A673 (cell line): ENCODE measurements at regions not wholly inside any gene's neighbourhood (a gene's known extent, or its start where the extent isn't known, plus 50 kb on each side); places are given as distances from the start of the nearest gene placed in this dataset.
"Not testable (repeated sequence)": the region's sequence is repeated elsewhere in the genome, so short reads cannot be mapped to it uniquely, and the experiment has no call there.

Experiments used
- BruUV-seq: library from RNA; stranded (reverse); fragments of 400-500 nt; replicated peaks from 2 replicates; lab custom pipeline; 2021; lab: Mats Ljungman, UMichigan
- CTCF ChIA-PET: fragments of 300-600 bp; sonication (Branson Sonifier 250); formaldehyde crosslinking; loops from one replicate; lab custom pipeline; 2022; ENCODE audit warnings: antibody characterized with exemption; lab: Charles Lee
- POLR2A ChIA-PET: fragments of 300-600 bp; sonication (Branson Sonifier 250); formaldehyde crosslinking; loops from one replicate; lab custom pipeline; 2022; ENCODE audit warnings: antibody characterized with exemption; ENCODE audit not compliant: low non-redundant PET; lab: Charles Lee
- DNase-seq: peaks from one replicate; pipeline ENCODE4 v3.0.0-alpha.2; 2015; ENCODE audit warnings: low spot score
- H3K27ac ChIP-seq: fragments of 200-600 bp; sonication (generic); 2 replicates; pipeline ENCODE4 v1.5.1; 2016; ENCODE audit warnings: mixed run types, low read depth, mild to moderate bottlenecking, mixed read lengths, antibody characterized with exemption, low read length; ENCODE audit not compliant: poor library complexity, severe bottlenecking
- H3K27me3 ChIP-seq: fragments of 200-600 bp; sonication (generic); replicated peaks from 2 replicates; pipeline ENCODE4 v1.6.1; 2017; ENCODE audit warnings: mixed run types, low read depth, mild to moderate bottlenecking, mixed read lengths, antibody characterized with exemption, low read length; ENCODE audit not compliant: insufficient read depth, poor library complexity
- H3K36me3 ChIP-seq: fragments of 200-600 bp; sonication (generic); 2 replicates; pipeline ENCODE4 v1.6.1; 2016; ENCODE audit warnings: mixed run types, mild to moderate bottlenecking, mixed read lengths, antibody characterized with exemption, low read length; ENCODE audit not compliant: insufficient read depth, poor library complexity, severe bottlenecking
- H3K4me1 ChIP-seq: fragments of 200-600 bp; sonication (generic); 2 replicates; pipeline ENCODE4 v1.6.1; 2017; ENCODE audit warnings: mixed run types, mild to moderate bottlenecking, mixed read lengths, antibody characterized with exemption, low read length; ENCODE audit not compliant: insufficient read depth, poor library complexity, severe bottlenecking
- H3K4me3 ChIP-seq: fragments of 200-600 bp; sonication (generic); 2 replicates; pipeline ENCODE4 v1.5.1; 2016; ENCODE audit warnings: low read depth, mixed run types, mild to moderate bottlenecking, mixed read lengths, low read length; ENCODE audit not compliant: poor library complexity, severe bottlenecking
- H3K9me3 ChIP-seq: fragments of 200-600 bp; sonication (generic); 2 replicates; pipeline ENCODE4 v1.6.1; 2016; ENCODE audit warnings: mixed run types, low read depth, mild to moderate bottlenecking, mixed read lengths, antibody characterized with exemption, low read length; ENCODE audit not compliant: poor library complexity, severe bottlenecking
- CTCF ChIP-seq: fragments of 300-800, 200-600 bp; sonication (generic); conservative IDR thresholded peaks from 2 replicates; pipeline ENCODE4 v1.5.1; 2017; ENCODE audit warnings: low read depth, mild to moderate bottlenecking, antibody characterized with exemption, low read length, moderate library complexity, mixed read lengths
- EZH2 ChIP-seq: fragments of 200-600 bp; sonication (generic); IDR thresholded peaks from 2 replicates; pipeline ENCODE4 v1.6.1; 2017; ENCODE audit warnings: borderline replicate concordance, low read depth, mild to moderate bottlenecking, mixed read lengths, antibody characterized with exemption, low read length; ENCODE audit not compliant: poor library complexity, severe bottlenecking
- intact Hi-C: fragments of 100-400 bp; cut with micrococcal nuclease; formaldehyde crosslinking; loops from one replicate; pipeline ENCODE4 v1.10.0; 2022; ENCODE audit not compliant: unreplicated experiment

DNA sequence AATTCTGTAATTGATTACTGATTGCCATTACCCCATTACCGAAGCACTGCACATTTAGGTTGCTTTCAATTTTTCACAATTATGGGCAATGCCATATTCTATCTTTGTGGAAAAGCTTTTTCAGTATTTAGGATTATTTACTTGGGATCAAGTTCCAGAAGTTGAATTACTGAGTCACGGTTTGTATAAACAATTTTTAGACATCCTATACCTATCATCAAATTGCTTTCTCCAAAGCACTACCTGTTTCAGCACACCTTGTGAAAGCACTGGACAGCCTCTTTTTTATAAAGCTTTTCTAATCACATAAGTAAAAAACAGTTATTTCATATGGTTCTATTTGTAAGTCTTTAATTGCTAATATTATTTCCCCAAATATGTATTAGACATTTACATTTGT is 221.5 kb upstream of the CAND1 start:
- ChIA-PET CTCF (no interaction called here), POLR2A (interaction anchor here (0.7 kb wide), 1 partner anchor 32 kb away, joined by 6 read pairs; no protein-coding TSS in a partner anchor)
- BruUV-seq = no TSS peak
- DNase-seq = no peak
- Histone ChIP-seq H3K27me3 (no peaks in the 10 kb centered on the region), H3K4me1 (no peaks in the 10 kb centered on the region), H3K36me3 (no peaks in the 10 kb centered on the region), H3K4me3 (no peak overlapping the region), H3K9me3 (no peaks in the 10 kb centered on the region), H3K27ac (no peak overlapping the region)
- intact Hi-C loops = no loop called here
- no peak for TF ChIP-seq EZH2
- no peak for TF ChIP-seq CTCF

GRCh38 chr12:67048371-67048770 is 220.8 kb upstream of the CAND1 start:
- no peak for TF ChIP-seq CTCF
- no peak for TF ChIP-seq EZH2
- CTCF ChIA-PET = no interaction called here
- Histone ChIP-seq H3K27ac (no peak overlapping the region), H3K4me3 (no peak overlapping the region), H3K27me3 (no peaks in the 10 kb centered on the region), H3K4me1 (no peaks in the 10 kb centered on the region), H3K9me3 (no peaks in the 10 kb centered on the region), H3K36me3 (no peaks in the 10 kb centered on the region)
- DNase-seq = no peak
- no TSS peak for BruUV-seq
- POLR2A ChIA-PET = no interaction called here
- intact Hi-C loops = no loop called here

- POLR2A ChIA-PET, intact Hi-C loops, H3K4me1 ChIP-seq, H3K36me3 ChIP-seq, H3K4me3 ChIP-seq, BruUV-seq, H3K9me3 ChIP-seq, DNase-seq, CTCF ChIA-PET, H3K27me3 ChIP-seq, H3K27ac ChIP-seq: not testable (repeated sequence)
Measured at GRCh38 chr12:67049199-67049598, 220.0 kb upstream of the CAND1 start.

DNA sequence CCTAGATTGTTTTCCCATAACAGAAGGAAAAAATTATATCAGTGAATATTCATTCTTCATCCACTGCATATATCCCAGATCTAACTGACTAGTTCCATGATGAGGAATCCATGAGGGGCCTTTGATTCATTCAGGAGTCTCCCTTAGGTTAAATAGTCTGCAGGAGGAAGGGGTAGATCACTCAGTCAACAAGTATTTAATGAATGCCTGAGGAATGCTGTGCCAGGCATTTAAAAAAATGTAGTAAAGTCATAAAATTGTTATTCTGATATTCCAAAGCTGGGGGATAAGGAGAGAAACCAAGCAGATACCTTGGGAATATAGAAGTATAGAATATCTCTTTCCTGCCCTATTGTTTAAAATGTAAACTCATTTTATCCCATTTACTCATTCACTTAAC is 216.2 kb upstream of the CAND1 start:
- no peaks in the 10 kb centered on the region for H3K27me3 ChIP-seq
- no TSS peak for BruUV-seq
- intact Hi-C loops = no loop called here
- POLR2A ChIA-PET = no interaction called here
- no peaks in the 10 kb centered on the region for H3K36me3 ChIP-seq
- CTCF ChIA-PET = no interaction called here
- no peak for TF ChIP-seq CTCF
- no peak for TF ChIP-seq EZH2
- H3K9me3 ChIP-seq = no peaks in the 10 kb centered on the region
- no peak for DNase-seq
- no peaks in the 10 kb centered on the region for H3K4me1 ChIP-seq
- no peak overlapping the region for H3K27ac ChIP-seq
- no peak overlapping the region for H3K4me3 ChIP-seq
